Keratinocyte (primary cell): ENCODE measurements at regions not wholly inside any gene's neighbourhood (a gene's known extent, or its start where the extent isn't known, plus 50 kb on each side); places are given as distances from the start of the nearest gene placed in this dataset.

Experiments used
- DNase-seq: peaks from one replicate; pipeline ENCODE4 v3.0.0-alpha.2; 2011; ENCODE audit warnings: low read depth, missing footprints, low spot score
- FAIRE-seq: peaks from 2 replicates; lab custom pipeline; 2011; peaks lifted over from hg19 to GRCh38; lab: Jason Lieb, UNC
- H2AFZ ChIP-seq: 2 replicates; pipeline ENCODE4 v1.6.0; 2012; ENCODE audit warnings: low read length, control low read depth, inconsistent platforms; ENCODE audit not compliant: control insufficient read depth
- H3K27ac ChIP-seq: 2 replicates; pipeline ENCODE4 v1.5.1; 2011; ENCODE audit warnings: low read length; ENCODE audit not compliant: control insufficient read depth, insufficient read depth
- H3K27me3 ChIP-seq: 3 replicates; pipeline ENCODE4 v1.6.0; 2011; ENCODE audit warnings: low read length; ENCODE audit not compliant: control insufficient read depth, insufficient read depth; ENCODE audit errors: extremely low read depth
- H3K36me3 ChIP-seq, 2 experiments: 2 replicates in 1 of 2; 3 replicates in 1 of 2; pipeline ENCODE4 v1.5.1; 2011; ENCODE audit warnings: low read length in 2 of 2, mild to moderate bottlenecking in 1 of 2; ENCODE audit not compliant: control insufficient read depth in 2 of 2, insufficient read depth in 2 of 2; ENCODE audit errors: extremely low read depth in 1 of 2
- H3K4me1 ChIP-seq: 3 replicates; pipeline ENCODE4 v1.5.1; 2011; ENCODE audit warnings: low read length; ENCODE audit not compliant: control insufficient read depth, insufficient read depth; ENCODE audit errors: extremely low read depth
- H3K4me2 ChIP-seq: 3 replicates; pipeline ENCODE4 v1.6.0; 2011; ENCODE audit warnings: low read depth, low read length; ENCODE audit not compliant: control insufficient read depth, insufficient read depth; ENCODE audit errors: extremely low read depth
- H3K4me3 ChIP-seq, 3 experiments: fragments of 200-600 bp in 1 of 3; sonication (generic) in 1 of 3; 2 replicates in 2 of 3; 3 replicates in 1 of 3; pipeline ENCODE4 v1.5.1; 2011 to 2016; ENCODE audit warnings: low read length in 3 of 3, mild to moderate bottlenecking in 3 of 3, control low read depth in 2 of 3, inconsistent platforms in 1 of 3, low read depth in 1 of 3, mixed read lengths in 1 of 3, mixed run types in 1 of 3, moderate library complexity in 1 of 3; ENCODE audit not compliant: control insufficient read depth in 2 of 3, insufficient read depth in 2 of 3; ENCODE audit errors: extremely low read depth in 1 of 3
- H3K79me2 ChIP-seq: 2 replicates; pipeline ENCODE4 v1.6.0; 2012; ENCODE audit warnings: low read length; ENCODE audit not compliant: control insufficient read depth, insufficient read depth
- H3K9ac ChIP-seq: 3 replicates; pipeline ENCODE4 v1.6.0; 2011; ENCODE audit warnings: low read length; ENCODE audit not compliant: control insufficient read depth, insufficient read depth; ENCODE audit errors: extremely low read depth
- H3K9me1 ChIP-seq: 3 replicates; pipeline ENCODE4 v1.6.0; 2011; ENCODE audit warnings: low read length; ENCODE audit not compliant: control insufficient read depth, insufficient read depth; ENCODE audit errors: extremely low read depth
- H3K9me3 ChIP-seq: 2 replicates; pipeline ENCODE4 v1.5.1; 2012; ENCODE audit warnings: low read depth, low read length; ENCODE audit not compliant: control insufficient read depth
- H4K20me1 ChIP-seq: 3 replicates; pipeline ENCODE4 v1.6.0; 2011; ENCODE audit warnings: low read length; ENCODE audit not compliant: control insufficient read depth, insufficient read depth; ENCODE audit errors: extremely low read depth
- EZH2 ChIP-seq: IDR thresholded peaks from one replicate; pipeline ENCODE4 v1.6.1; 2012; ENCODE audit warnings: inconsistent platforms, mild to moderate bottlenecking, low read length, moderate library complexity
- dilution Hi-C: fragments of 300-500 bp; cut with MboI; formaldehyde crosslinking; loops from one replicate; pipeline ENCODE4 v1.7.0; 2020; ENCODE audit warnings: low sequenced_read_pairs; ENCODE audit not compliant: extremely low pct_ligation_motif_present
- TF ChIP-seq, protein P1 (sequence below), 3 experiments: IDR thresholded peaks in 1 of 3; conservative IDR thresholded peaks in 1 of 3; optimal IDR thresholded peaks in 1 of 3; 2 replicates in 2 of 3; 3 replicates in 1 of 3; pipeline versions ENCODE3 to v1.5.1; 2011; ENCODE audit warnings: low read length in 3 of 3, mild to moderate bottlenecking in 3 of 3, moderate library complexity in 2 of 3, control low read depth in 1 of 3, inconsistent platforms in 1 of 3; ENCODE audit not compliant: insufficient read depth in 2 of 3; ENCODE audit errors: extremely low read depth in 1 of 3

DNA sequence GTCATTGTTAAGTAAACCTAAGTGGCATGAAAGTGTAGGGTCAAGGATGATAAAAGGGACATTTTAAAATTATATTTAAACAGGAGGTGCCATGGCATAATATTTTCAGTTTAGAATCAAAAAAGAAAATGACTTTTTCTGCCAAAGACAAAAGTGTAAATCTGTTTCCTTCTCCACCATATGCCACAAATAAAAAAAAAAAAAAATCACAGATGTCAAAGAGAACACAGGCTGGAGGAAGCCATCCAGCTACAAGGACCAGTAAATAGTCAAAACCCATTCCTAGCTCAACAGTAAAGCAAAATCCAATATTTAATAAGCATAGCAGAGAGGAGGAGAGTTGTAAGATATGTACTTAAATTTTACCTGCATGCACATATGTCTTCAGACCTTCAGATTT, 321.3 kb upstream of the TMEM229A start:
- H3K4me3 ChIP-seq: no peak overlapping the region
- H3K9ac ChIP-seq: no peak overlapping the region
- dilution Hi-C loops: no loop called here
- no peak overlapping the region for H2AFZ ChIP-seq
- H4K20me1 ChIP-seq: no peaks in the 10 kb centered on the region
- FAIRE-seq (no peak), DNase-seq (no peak)
- no peaks in the 10 kb centered on the region for H3K79me2 ChIP-seq
- no peak overlapping the region for H3K4me2 ChIP-seq
- no peaks in the 10 kb centered on the region for H3K36me3 ChIP-seq
- no peaks in the 10 kb centered on the region for H3K4me1 ChIP-seq
- no peaks in the 10 kb centered on the region for H3K9me3 ChIP-seq
- no peak overlapping the region for H3K27ac ChIP-seq
- no peaks in the 10 kb centered on the region for H3K27me3 ChIP-seq
- H3K9me1 ChIP-seq: no peaks in the 10 kb centered on the region
- no peak for TF ChIP-seq EZH2

DNA sequence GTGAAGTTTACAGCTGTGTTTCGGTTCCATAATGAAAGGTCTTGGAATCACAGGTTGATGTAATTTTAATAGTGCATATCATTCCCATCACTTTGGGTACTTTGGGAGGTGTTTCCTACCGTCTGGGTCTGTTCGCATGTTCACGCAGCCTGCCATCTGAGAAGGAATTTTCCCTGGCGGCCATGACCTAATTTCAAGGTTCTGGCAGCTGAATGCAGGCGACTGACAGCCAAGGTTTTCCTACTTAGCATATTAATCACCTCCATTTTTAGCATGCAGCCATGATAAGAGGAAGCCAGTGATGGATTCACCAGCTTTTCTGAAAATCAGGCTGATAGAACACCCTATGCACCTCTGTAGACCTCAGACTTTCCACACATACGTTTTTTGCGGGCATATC, 319.1 kb upstream of the TMEM229A start:
- Histone ChIP-seq H3K4me2 (peak overlapping the region; percentile 9), H3K27ac (no peak overlapping the region), H3K36me3 (no peaks in the 10 kb centered on the region), H3K9me3 (no peaks in the 10 kb centered on the region), H2AFZ (peak overlapping the region; percentile 72), H3K27me3 (no peaks in the 10 kb centered on the region), H3K4me1 (no peaks in the 10 kb centered on the region), H3K79me2 (no peaks in the 10 kb centered on the region), H3K4me3 (no peak overlapping the region), H4K20me1 (no peaks in the 10 kb centered on the region), H3K9me1 (no peaks in the 10 kb centered on the region), H3K9ac (no peak overlapping the region)
- FAIRE-seq (no peak), DNase-seq (no peak)
- dilution Hi-C loops: no loop called here
- TF ChIP-seq, protein P1, sequence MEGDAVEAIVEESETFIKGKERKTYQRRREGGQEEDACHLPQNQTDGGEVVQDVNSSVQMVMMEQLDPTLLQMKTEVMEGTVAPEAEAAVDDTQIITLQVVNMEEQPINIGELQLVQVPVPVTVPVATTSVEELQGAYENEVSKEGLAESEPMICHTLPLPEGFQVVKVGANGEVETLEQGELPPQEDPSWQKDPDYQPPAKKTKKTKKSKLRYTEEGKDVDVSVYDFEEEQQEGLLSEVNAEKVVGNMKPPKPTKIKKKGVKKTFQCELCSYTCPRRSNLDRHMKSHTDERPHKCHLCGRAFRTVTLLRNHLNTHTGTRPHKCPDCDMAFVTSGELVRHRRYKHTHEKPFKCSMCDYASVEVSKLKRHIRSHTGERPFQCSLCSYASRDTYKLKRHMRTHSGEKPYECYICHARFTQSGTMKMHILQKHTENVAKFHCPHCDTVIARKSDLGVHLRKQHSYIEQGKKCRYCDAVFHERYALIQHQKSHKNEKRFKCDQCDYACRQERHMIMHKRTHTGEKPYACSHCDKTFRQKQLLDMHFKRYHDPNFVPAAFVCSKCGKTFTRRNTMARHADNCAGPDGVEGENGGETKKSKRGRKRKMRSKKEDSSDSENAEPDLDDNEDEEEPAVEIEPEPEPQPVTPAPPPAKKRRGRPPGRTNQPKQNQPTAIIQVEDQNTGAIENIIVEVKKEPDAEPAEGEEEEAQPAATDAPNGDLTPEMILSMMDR (optimal IDR thresholded peaks at IDR 0.05 in 1 of 3, IDR thresholded peaks at IDR 0.05 in 1 of 3, conservative IDR thresholded peaks at IDR 0.05 in 1 of 3; ENCODE audit: extremely low read depth in 1 of 3, insufficient read depth in 2 of 3, low read length in 3 of 3): no peak
- no peak for TF ChIP-seq EZH2

DNA sequence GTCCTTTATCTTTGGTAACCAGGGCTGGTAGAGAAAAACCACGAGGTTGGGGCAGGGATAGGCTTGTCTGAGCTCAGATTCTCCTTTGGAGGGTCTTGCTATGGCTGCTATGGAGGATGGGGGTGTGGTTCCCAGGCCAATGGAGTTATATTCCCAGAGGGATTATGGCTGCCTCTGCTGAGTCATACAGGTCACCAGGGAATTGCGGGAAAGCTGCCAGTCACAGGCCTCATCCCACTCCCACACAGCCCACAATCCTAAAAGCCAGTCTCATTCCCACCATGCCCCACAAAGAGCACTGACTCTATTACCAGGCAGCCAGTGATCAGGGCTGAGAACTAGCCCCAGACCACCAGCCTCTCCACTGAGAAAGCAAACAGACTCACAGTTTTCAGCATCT, 316.6 kb upstream of the TMEM229A start:
- dilution Hi-C loops: no loop called here
- H3K27me3 ChIP-seq: no peaks in the 10 kb centered on the region
- no peaks in the 10 kb centered on the region for H3K36me3 ChIP-seq
- H2AFZ ChIP-seq: no peak overlapping the region
- no peaks in the 10 kb centered on the region for H4K20me1 ChIP-seq
- no peaks in the 10 kb centered on the region for H3K9me3 ChIP-seq
- TF ChIP-seq, protein P1 (optimal IDR thresholded peaks at IDR 0.05 in 1 of 3, IDR thresholded peaks at IDR 0.05 in 1 of 3, conservative IDR thresholded peaks at IDR 0.05 in 1 of 3; ENCODE audit: extremely low read depth in 1 of 3, insufficient read depth in 2 of 3, low read length in 3 of 3): no peak
- no peak for TF ChIP-seq EZH2
- no peaks in the 10 kb centered on the region for H3K79me2 ChIP-seq
- H3K9me1 ChIP-seq: no peaks in the 10 kb centered on the region
- H3K27ac ChIP-seq: no peak overlapping the region
- FAIRE-seq (no peak), DNase-seq (no peak)
- H3K4me3 ChIP-seq: no peak overlapping the region
- H3K4me2 ChIP-seq: no peak overlapping the region
- H3K4me1 ChIP-seq: no peaks in the 10 kb centered on the region
- H3K9ac ChIP-seq: no peak overlapping the region
